GM23248 (cell line): ENCODE measurements at regions not wholly inside any gene's neighbourhood (a gene's known extent, or its start where the extent isn't known, plus 50 kb on each side); places are given as distances from the start of the nearest gene placed in this dataset.

Source experiments
- DNase-seq: peaks from one replicate; pipeline ENCODE4 v3.0.0-alpha.2; 2015
- H2AFZ ChIP-seq: fragments of 200-600 bp; sonication (generic); 2 replicates; pipeline ENCODE4 v1.6.1; 2016; ENCODE audit warnings: antibody characterized with exemption
- H3F3A ChIP-seq: fragments of 200-600 bp; sonication (generic); 2 replicates; pipeline ENCODE4 v1.6.1; 2016; ENCODE audit warnings: mild to moderate bottlenecking, antibody characterized with exemption, mixed run types; ENCODE audit not compliant: insufficient read depth
- H3K27ac ChIP-seq: fragments of 200-600 bp; sonication (generic); 2 replicates; pipeline ENCODE4 v1.5.1; 2016; ENCODE audit warnings: mild to moderate bottlenecking
- H3K27me3 ChIP-seq: fragments of 200-600 bp; sonication (generic); replicated peaks from 2 replicates; pipeline ENCODE4 v1.6.1; 2016; ENCODE audit warnings: mild to moderate bottlenecking; ENCODE audit not compliant: insufficient read depth
- H3K36me3 ChIP-seq: fragments of 200-600 bp; sonication (generic); 2 replicates; pipeline ENCODE4 v1.6.1; 2016; ENCODE audit warnings: low read depth, mild to moderate bottlenecking
- H3K4me1 ChIP-seq: fragments of 200-600 bp; sonication (generic); 2 replicates; pipeline ENCODE4 v1.6.1; 2016; ENCODE audit warnings: mild to moderate bottlenecking; ENCODE audit not compliant: insufficient read depth
- H3K4me2 ChIP-seq: fragments of 200-600 bp; sonication (generic); one replicate; pipeline ENCODE4 v1.6.1; 2016; ENCODE audit warnings: mild to moderate bottlenecking; ENCODE audit not compliant: unreplicated experiment
- H3K4me3 ChIP-seq: fragments of 200-600 bp; sonication (generic); 2 replicates; pipeline ENCODE4 v1.5.1; 2016; ENCODE audit warnings: mild to moderate bottlenecking
- H3K79me2 ChIP-seq: fragments of 200-600 bp; sonication (generic); 2 replicates; pipeline ENCODE4 v1.6.1; 2016; ENCODE audit warnings: mild to moderate bottlenecking; ENCODE audit not compliant: insufficient read depth
- H3K9ac ChIP-seq: fragments of 200-600 bp; sonication (generic); 2 replicates; pipeline ENCODE4 v1.6.1; 2016; ENCODE audit warnings: mild to moderate bottlenecking
- H3K9me2 ChIP-seq: fragments of 200-600 bp; sonication (generic); 2 replicates; pipeline ENCODE4 v1.6.1; 2016; ENCODE audit warnings: mixed run types, mild to moderate bottlenecking, moderate library complexity; ENCODE audit not compliant: insufficient read depth
- H3K9me3 ChIP-seq: fragments of 200-600 bp; sonication (generic); one replicate; pipeline ENCODE4 v1.6.1; 2017; ENCODE audit warnings: low read depth
- H4K20me1 ChIP-seq: fragments of 200-600 bp; sonication (generic); 2 replicates; pipeline ENCODE4 v1.6.0; 2016; ENCODE audit not compliant: insufficient read depth
- EZH2 ChIP-seq: fragments of 200-600 bp; sonication (generic); IDR thresholded peaks from 2 replicates; pipeline ENCODE4 v1.6.1; 2018; ENCODE audit warnings: antibody characterized with exemption, mild to moderate bottlenecking; ENCODE audit not compliant: insufficient read depth, poor library complexity, severe bottlenecking
- EZH2phosphoT487 ChIP-seq: fragments of 200-600 bp; sonication (generic); IDR thresholded peaks from 2 replicates; pipeline ENCODE4 v1.6.1; 2018; ENCODE audit warnings: antibody characterized with exemption, moderate library complexity, mild to moderate bottlenecking, low read depth; ENCODE audit not compliant: insufficient read depth
- WGBS, 2 experiments: methylation state at CpG; one replicate each; pipeline ENCODE4 v1.1.6; 2015 to 2017; ENCODE audit warnings: low lambda C conversion rate in 2 of 2, low coverage in 1 of 2; ENCODE audit errors: missing lambda C conversion rate in 2 of 2; 5-methylcytosine and 5-hydroxymethylcytosine counted together
- in situ Hi-C: fragments of 300-500 bp; cut with MboI; formaldehyde crosslinking; loops from 2 replicates; pipeline ENCODE4 v1.15.0; 2020

DNA sequence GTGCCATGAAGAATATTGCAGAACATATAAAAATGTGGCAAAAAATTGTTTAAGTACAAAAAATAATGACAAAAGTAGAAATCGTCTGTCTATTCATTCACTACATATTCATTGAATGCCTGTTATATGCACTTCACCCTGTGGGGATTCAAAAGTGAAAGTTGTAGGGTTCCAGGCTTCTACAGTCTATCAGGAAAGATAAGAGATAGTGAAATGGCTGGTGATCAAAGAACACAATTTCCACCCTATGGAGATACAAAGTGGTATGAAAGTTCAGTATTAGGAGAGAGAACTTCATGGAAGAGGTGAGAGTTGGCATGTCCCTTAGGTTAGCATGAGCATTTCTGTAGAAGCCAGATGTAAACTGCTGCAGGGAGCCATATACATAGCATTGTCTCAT is 127.0 kb upstream of the PMFBP1 start:
- TF ChIP-seq EZH2: no peak
- TF ChIP-seq EZH2phosphoT487: no peak
- Histone ChIP-seq H3K9me2 (no peaks in the 10 kb centered on the region; the same call in 1 of the 2 replicates), H2AFZ (no peak overlapping the region), H4K20me1 (no peaks in the 10 kb centered on the region), H3F3A (no peaks in the 10 kb centered on the region), H3K9ac (no peak overlapping the region), H3K27ac (no peak overlapping the region), H3K4me1 (no peaks in the 10 kb centered on the region), H3K36me3 (no peaks in the 10 kb centered on the region), H3K79me2 (no peaks in the 10 kb centered on the region), H3K4me2 (no peak overlapping the region), H3K27me3 (no peaks in the 10 kb centered on the region), H3K9me3 (no peaks in the 10 kb centered on the region), H3K4me3 (no peak overlapping the region)
- in situ Hi-C loops: no loop called here
- 85 to 90% methylated on average over 1 of the region's 1 CpG for WGBS, 2 experiments
- DNase-seq: no peak

- H3K79me2 ChIP-seq: no peaks in the 10 kb centered on the region
- H3K4me2 ChIP-seq: no peak overlapping the region
- no peak overlapping the region for H3K27ac ChIP-seq
- no peak overlapping the region for H2AFZ ChIP-seq
- no peaks in the 10 kb centered on the region; the same call in 1 of the 2 replicates for H3K9me2 ChIP-seq
- peaks cover 15% of the 10 kb centered on the region for H3K4me1 ChIP-seq
- no peaks in the 10 kb centered on the region for H3K9me3 ChIP-seq
- in situ Hi-C loops: no loop called here
- no peaks in the 10 kb centered on the region for H3K27me3 ChIP-seq
- no peaks in the 10 kb centered on the region for H4K20me1 ChIP-seq
- H3K36me3 ChIP-seq: no peaks in the 10 kb centered on the region
- TF ChIP-seq EZH2 (no peak), EZH2phosphoT487 (no peak)
- no peak overlapping the region for H3K9ac ChIP-seq
- DNase-seq: no peak
- no peak overlapping the region for H3K4me3 ChIP-seq
- peaks cover 13% of the 10 kb centered on the region for H3F3A ChIP-seq
These were observed 124.0 kb upstream of the PMFBP1 start for GRCh38 chr16:72295914-72296313.

DNA sequence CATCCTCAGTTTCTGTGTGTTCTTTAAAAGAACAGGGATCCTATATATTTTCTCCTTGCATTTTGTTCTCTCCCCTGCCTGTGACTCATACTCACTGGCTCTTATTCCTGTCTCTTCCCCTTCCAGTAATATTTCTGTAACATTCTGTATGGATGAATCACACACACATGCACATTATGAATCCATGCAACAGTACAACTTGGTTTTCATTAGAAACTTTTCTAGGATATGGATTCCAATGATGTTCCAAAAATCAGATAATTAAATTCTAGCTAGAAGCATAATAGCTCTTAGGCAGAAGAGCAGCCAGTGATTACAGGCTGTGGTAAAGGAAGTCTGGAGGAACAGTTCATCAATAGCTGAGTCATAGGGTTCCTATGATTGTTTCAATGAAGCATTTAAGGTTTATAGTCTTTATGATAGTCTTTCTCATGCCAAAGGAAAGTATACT is 119.6 kb upstream of the PMFBP1 start:
- H3K27me3 ChIP-seq: no peaks in the 10 kb centered on the region
- no peaks in the 10 kb centered on the region for H4K20me1 ChIP-seq
- H3K9me3 ChIP-seq: no peaks in the 10 kb centered on the region
- peak overlapping the region; percentile 91 for H3K27ac ChIP-seq
- peak overlapping the region; percentile 73 for H3K4me2 ChIP-seq
- TF ChIP-seq EZH2phosphoT487: 0 out of 2 replicates have a peak, but pooled peaks have one; percentile 52
- no peak for TF ChIP-seq EZH2
- peak; percentile 93 for DNase-seq
- H2AFZ ChIP-seq: peak overlapping the region; percentile 81
- no peaks in the 10 kb centered on the region for H3K36me3 ChIP-seq
- H3K79me2 ChIP-seq: no peaks in the 10 kb centered on the region
- H3K4me3 ChIP-seq: peak overlapping the region; percentile 48
- H3K9ac ChIP-seq: peak overlapping the region; percentile 73
- peaks cover 30% of the 10 kb centered on the region for H3F3A ChIP-seq
- in situ Hi-C loops: no loop called here
- peaks cover 6% of the 10 kb centered on the region; the same call in 1 of the 2 replicates for H3K9me2 ChIP-seq
- peaks cover 31% of the 10 kb centered on the region for H3K4me1 ChIP-seq

GRCh38 chr16:72291121-72291520 is 119.2 kb upstream of the PMFBP1 start:
- in situ Hi-C loops: no loop called here

GRCh38 chr16:72287649-72288048 is 115.7 kb upstream of the PMFBP1 start:
- in situ Hi-C loops: no loop called here
- TF ChIP-seq EZH2: no peak
- no peak for TF ChIP-seq EZH2phosphoT487
- no peaks in the 10 kb centered on the region for H3K79me2 ChIP-seq

More at GRCh38 chr16:72291121-72291520, 119.2 kb upstream of the PMFBP1 start:
- DNase-seq: peak; percentile 54
- H3K9me3 ChIP-seq: no peaks in the 10 kb centered on the region
- peak overlapping the region; percentile 81 for H2AFZ ChIP-seq
- H3K27ac ChIP-seq: peak overlapping the region; percentile 91
- TF ChIP-seq EZH2 (no peak), EZH2phosphoT487 (no peak)
- peaks cover 30% of the 10 kb centered on the region for H3F3A ChIP-seq
- no peaks in the 10 kb centered on the region for H4K20me1 ChIP-seq
- no peaks in the 10 kb centered on the region for H3K36me3 ChIP-seq
- no peaks in the 10 kb centered on the region for H3K27me3 ChIP-seq
- 0 to 4% methylated on average over 3 of the region's 3 CpGs for WGBS, 2 experiments
- peaks cover 31% of the 10 kb centered on the region for H3K4me1 ChIP-seq
- H3K4me3 ChIP-seq: peak overlapping the region; percentile 48
- H3K9ac ChIP-seq: peak overlapping the region; percentile 73
- peaks cover 6% of the 10 kb centered on the region; the same call in 1 of the 2 replicates for H3K9me2 ChIP-seq
- no peaks in the 10 kb centered on the region for H3K79me2 ChIP-seq
- H3K4me2 ChIP-seq: peak overlapping the region; percentile 73

More at GRCh38 chr16:72287649-72288048, 115.7 kb upstream of the PMFBP1 start:
- Histone ChIP-seq H2AFZ (no peak overlapping the region), H3K9me3 (no peaks in the 10 kb centered on the region), H3K4me1 (peaks cover 31% of the 10 kb centered on the region), H3K4me3 (no peak overlapping the region), H3K9ac (no peak overlapping the region), H4K20me1 (no peaks in the 10 kb centered on the region), H3K27ac (no peak overlapping the region), H3K27me3 (no peaks in the 10 kb centered on the region), H3K36me3 (no peaks in the 10 kb centered on the region), H3F3A (peaks cover 30% of the 10 kb centered on the region), H3K9me2 (peaks cover 6% of the 10 kb centered on the region; the same call in 1 of the 2 replicates), H3K4me2 (no peak overlapping the region)
- no peak for DNase-seq
